A549 (cell line): ENCODE measurements at regions not wholly inside any gene's neighbourhood (a gene's known extent, or its start where the extent isn't known, plus 50 kb on each side); places are given as distances from the start of the nearest gene placed in this dataset.
"Not testable (repeated sequence)": the region's sequence is repeated elsewhere in the genome, so short reads cannot be mapped to it uniquely, and the experiment has no call there.

Experiments
- ATAC-seq, 2 experiments: fragments of 200-7000 bp in 1 of 2; fragments of >200 bp in 1 of 2; cut with Nextera tagmentation in 1 of 2; cut with Tn5 transposase in 1 of 2; 3 replicates each; pipeline versions ENCODE4 v1.8.0 to v1.9.1; 2018 to 2020; ENCODE audit warnings: mild to moderate bottlenecking in 1 of 2, moderate library complexity in 1 of 2
- CTCF ChIA-PET: fragments of 300-600 bp; sonication (Branson Sonifier 250); formaldehyde crosslinking; extraction: SDS; loops from one replicate; lab custom pipeline; 2021; ENCODE audit warnings: antibody characterized with exemption, inconsistent platforms; lab: Yijun Ruan, JAX
- POLR2A ChIA-PET: fragments of 350-600 bp; formaldehyde crosslinking; extraction: SDS; loops from one replicate; lab custom pipeline; 2021; ENCODE audit warnings: antibody characterized with exemption, inconsistent platforms; lab: Yijun Ruan, JAX
- DNase-seq, 2 experiments: peaks; one replicate each; pipeline versions ENCODE4 v3.0.0 to v3.0.0-alpha.2; 2011 to 2016; ENCODE audit warnings: low read depth in 1 of 2, low spot score in 1 of 2
- FAIRE-seq: peaks from 2 replicates; lab custom pipeline; 2011; peaks lifted over from hg19 to GRCh38; lab: Jason Lieb, UNC
- H3K27ac ChIP-seq, 2 experiments: fragments of >200 bp; sonication (Bioruptor Twin); formaldehyde crosslinking; 3 replicates each; pipeline ENCODE4 v1.5.1; 2016 to 2017
- H3K4me1 ChIP-seq: fragments of >200 bp; sonication (Bioruptor Twin); formaldehyde crosslinking; 3 replicates; pipeline ENCODE4 v1.6.1; 2016
- H3K4me2 ChIP-seq: fragments of >200 bp; sonication (Bioruptor Twin); formaldehyde crosslinking; 3 replicates; pipeline ENCODE4 v1.6.1; 2016
- H3K4me3 ChIP-seq: fragments of >200 bp; sonication (Bioruptor Twin); formaldehyde crosslinking; 3 replicates; pipeline ENCODE4 v1.5.1; 2016
- H3K9me3 ChIP-seq: fragments of >200 bp; sonication (Bioruptor Twin); formaldehyde crosslinking; 3 replicates; pipeline ENCODE4 v1.6.1; 2016
- BCL3 ChIP-seq: fragments of >200 bp; sonication (Bioruptor Twin); formaldehyde crosslinking; IDR thresholded peaks from 3 replicates; pipeline ENCODE4 v1.6.1; 2016
- E2F6 ChIP-seq: IDR thresholded peaks from 2 replicates; pipeline ENCODE4 v1.6.1; 2012; ENCODE audit warnings: low read depth, borderline replicate concordance
- EHF ChIP-seq: fragments of 250-450 bp; sonication (Bioruptor Pico); IDR thresholded peaks from 2 replicates; pipeline ENCODE4 v1.5.0; 2020; ENCODE audit warnings: mild to moderate bottlenecking
- FOSL2 ChIP-seq, 2 experiments: fragments of 450-650 bp in 1 of 2; fragments of >200 bp in 1 of 2; sonication (Bioruptor Twin) in 1 of 2; formaldehyde crosslinking; IDR thresholded peaks; 2 replicates each; pipeline versions ENCODE4 v1.5.0 to v1.6.1; 2016 to 2020; ENCODE audit warnings: mild to moderate bottlenecking in 1 of 2, moderate library complexity in 1 of 2
- HDAC2 ChIP-seq: fragments of 200-600 bp; sonication (generic); IDR thresholded peaks from 2 replicates; pipeline ENCODE4 v1.6.1; 2016
- HEYL ChIP-seq: fragments of 250-450 bp; sonication (Bioruptor Pico); IDR thresholded peaks from 2 replicates; pipeline ENCODE4 v1.8.0; 2021; ENCODE audit warnings: mild to moderate bottlenecking, moderate library complexity
- HMGXB4 ChIP-seq: fragments of 250-450 bp; sonication (Bioruptor Pico); IDR thresholded peaks from 2 replicates; pipeline ENCODE4 v1.5.0; 2021; ENCODE audit warnings: mild to moderate bottlenecking, moderate library complexity, borderline replicate concordance
- HOXB5 ChIP-seq: fragments of 250-450 bp; sonication (Bioruptor Pico); IDR thresholded peaks from 2 replicates; pipeline ENCODE4 v1.5.0; 2020; ENCODE audit warnings: mild to moderate bottlenecking, moderate library complexity
- MAX ChIP-seq: IDR thresholded peaks from 2 replicates; pipeline ENCODE4 v1.6.1; 2012
- MAZ ChIP-seq: fragments of 150-350 bp; IDR thresholded peaks from 2 replicates; pipeline ENCODE4 v1.6.1; 2014; ENCODE audit warnings: antibody characterized with exemption, low read depth, low read length, borderline replicate concordance
- NFE2L2 ChIP-seq: fragments of 150-350 bp; conservative IDR thresholded peaks from 2 replicates; pipeline ENCODE4 v1.6.1; 2014; ENCODE audit warnings: low read length
- PHF8 ChIP-seq: fragments of 200-600 bp; sonication (generic); IDR thresholded peaks from 2 replicates; pipeline ENCODE4 v1.6.1; 2016; ENCODE audit warnings: low read depth, mild to moderate bottlenecking, antibody characterized with exemption, moderate library complexity, borderline replicate concordance
- POLR2AphosphoS2 ChIP-seq: conservative IDR thresholded peaks from 2 replicates; pipeline ENCODE4 v1.6.1; 2012; ENCODE audit warnings: low read length, improper control_type of control experiment, inconsistent platforms
- RNF2 ChIP-seq: fragments of 200-600 bp; sonication (generic); IDR thresholded peaks from 2 replicates; pipeline ENCODE4 v1.6.1; 2016; ENCODE audit warnings: low read depth, mild to moderate bottlenecking, antibody characterized with exemption, moderate library complexity, borderline replicate concordance
- SMC3 ChIP-seq: fragments of >200 bp; sonication (Bioruptor Twin); formaldehyde crosslinking; IDR thresholded peaks from 3 replicates; pipeline ENCODE4 v1.6.1; 2018; ENCODE audit warnings: inconsistent platforms
- TP53 ChIP-seq: fragments of 250-450 bp; sonication (Bioruptor Pico); IDR thresholded peaks from 2 replicates; pipeline ENCODE4 v1.5.0; 2021; ENCODE audit warnings: mild to moderate bottlenecking, moderate library complexity
- ZC3H11A ChIP-seq: fragments of 450-650 bp; IDR thresholded peaks from 2 replicates; pipeline ENCODE4 v1.6.1; 2014; ENCODE audit warnings: antibody characterized with exemption, mild to moderate bottlenecking
- ZFP36 ChIP-seq: fragments of 450-650 bp; IDR thresholded peaks from 2 replicates; pipeline ENCODE4 v1.6.1; 2014; ENCODE audit warnings: borderline replicate concordance; ENCODE audit not compliant: partially characterized antibody
- ZNF302 ChIP-seq: fragments of 250-450 bp; sonication (Bioruptor Pico); IDR thresholded peaks from 2 replicates; pipeline ENCODE4 v1.9.0; 2021; ENCODE audit warnings: inconsistent platforms, mild to moderate bottlenecking, moderate library complexity
- ZSCAN20 ChIP-seq: fragments of 250-450 bp; sonication (Bioruptor Pico); IDR thresholded peaks from 2 replicates; pipeline ENCODE4 v1.8.0; 2022; ENCODE audit warnings: mild to moderate bottlenecking, moderate library complexity
- WGBS: methylation state at CpG from one replicate; pipeline ENCODE4 v1.1.6; 2017; ENCODE audit errors: missing lambda C conversion rate; 5-methylcytosine and 5-hydroxymethylcytosine counted together

GRCh38 chr3:67064105-67064504 lies 66.0 kb downstream of the KBTBD8 start:
- ATAC-seq, result no peak
- WGBS, result 3% methylated on average over 3 of the region's 3 CpGs
- Histone ChIP-seq H3K27ac (no peak overlapping the region), H3K4me1 (no peaks in the 10 kb centered on the region), H3K9me3 (no peaks in the 10 kb centered on the region), H3K4me2 (no peak overlapping the region), H3K4me3 (no peak overlapping the region)
- DNase-seq, result no peak
- no peak for TF ChIP-seq HEYL (CRISPR knock-in tag)
- no peak for TF ChIP-seq FOSL2 (IDR thresholded peaks at IDR 0.05)
- no peak for TF ChIP-seq FOSL2 (CRISPR knock-in tag; IDR thresholded peaks at IDR 0.05)
- no peak for TF ChIP-seq MAX
- TF ChIP-seq RNF2, result no peak
- no peak for TF ChIP-seq POLR2AphosphoS2
- TF ChIP-seq E2F6, result no peak
- TF ChIP-seq SMC3, result no peak
- no peak for TF ChIP-seq ZFP36
- no peak for TF ChIP-seq MAZ
- TF ChIP-seq ZC3H11A, result no peak
- no peak for TF ChIP-seq ZNF302 (CRISPR knock-in tag)
- TF ChIP-seq HMGXB4 (CRISPR knock-in tag), result no peak
- no peak for TF ChIP-seq HOXB5 (CRISPR knock-in tag)
- TF ChIP-seq NFE2L2, result no peak
- TF ChIP-seq ZSCAN20 (CRISPR knock-in tag), result no peak
- no peak for TF ChIP-seq PHF8
- TF ChIP-seq TP53, result no peak
- TF ChIP-seq HDAC2, result no peak
- TF ChIP-seq EHF, result no peak
- ChIA-PET POLR2A (no interaction called here), CTCF (no interaction called here)
- FAIRE-seq, result no peak

- POLR2A ChIA-PET, result no interaction called here
- CTCF ChIA-PET, result no interaction called here
- FAIRE-seq (no peak), ATAC-seq (no peak), DNase-seq (no peak)
- WGBS, result 37% methylated on average over 4 of the region's 4 CpGs
- no peak for TF ChIP-seq MAX
- TF ChIP-seq BCL3, result no peak
- TF ChIP-seq ZSCAN20 (CRISPR knock-in tag), result no peak
- H3K4me1 ChIP-seq, result no peaks in the 10 kb centered on the region
- no peak overlapping the region for H3K4me3 ChIP-seq
- no peak overlapping the region for H3K27ac ChIP-seq
- no peaks in the 10 kb centered on the region for H3K9me3 ChIP-seq
- H3K4me2 ChIP-seq, result no peak overlapping the region
These were observed 69.1 kb downstream of the KBTBD8 start for GRCh38 chr3:67067251-67067650.

GRCh38 chr3:67072640-67073039 lies 74.5 kb downstream of the KBTBD8 start:
- 49% methylated on average over 2 of the region's 2 CpGs for WGBS
- H3K4me2 ChIP-seq, POLR2A ChIA-PET, H3K4me1 ChIP-seq, H3K27ac ChIP-seq, H3K4me3 ChIP-seq, DNase-seq, FAIRE-seq, ATAC-seq, CTCF ChIA-PET, H3K9me3 ChIP-seq: not testable (repeated sequence)
